Gastrocnemius medialis (tissue), 4 donors: ENCODE measurements at regions not wholly inside any gene's neighbourhood (a gene's known extent, or its start where the extent isn't known, plus 50 kb on each side); places are given as distances from the start of the nearest gene placed in this dataset.

Experiments used
- CTCF ChIP-seq, 5 experiments: fragments of 450-650 bp in 3 of 5; fragments of 200-600 bp in 2 of 5; sonication (generic) in 2 of 5; IDR thresholded peaks in 4 of 5; conservative IDR thresholded peaks in 1 of 5; 1 replicate in 4 of 5; 2 replicates in 1 of 5; pipeline ENCODE4 v1.5.1; 2016 to 2019; ENCODE audit warnings: antibody characterized with exemption in 5 of 5, mild to moderate bottlenecking in 3 of 5, moderate library complexity in 3 of 5
- POLR2A ChIP-seq, 2 donors: fragments of 450-650 bp; IDR thresholded peaks; one replicate each; pipeline ENCODE4 v1.6.1; 2017; ENCODE audit warnings: antibody characterized with exemption in 2 of 2, mild to moderate bottlenecking in 2 of 2, moderate library complexity in 2 of 2

GRCh38 chr18:42268798-42269197 is 313.8 kb downstream of the PIK3C3 start:
- TF ChIP-seq CTCF (IDR thresholded peaks at IDR 0.05 in 4 of 5, conservative IDR thresholded peaks at IDR 0.05 in 1 of 5) (no peak), POLR2A (IDR thresholded peaks at IDR 0.05) (no peak)
